Forelimb muscle (tissue), 1 donor: ENCODE measurements at regions not wholly inside any gene's neighbourhood (a gene's known extent, or its start where the extent isn't known, plus 50 kb on each side); places are given as distances from the start of the nearest gene placed in this dataset.

Experiments used
- DNase-seq: peaks from one replicate; pipeline ENCODE4 v3.0.0-alpha.2; 2013; ENCODE audit warnings: low read depth

DNA sequence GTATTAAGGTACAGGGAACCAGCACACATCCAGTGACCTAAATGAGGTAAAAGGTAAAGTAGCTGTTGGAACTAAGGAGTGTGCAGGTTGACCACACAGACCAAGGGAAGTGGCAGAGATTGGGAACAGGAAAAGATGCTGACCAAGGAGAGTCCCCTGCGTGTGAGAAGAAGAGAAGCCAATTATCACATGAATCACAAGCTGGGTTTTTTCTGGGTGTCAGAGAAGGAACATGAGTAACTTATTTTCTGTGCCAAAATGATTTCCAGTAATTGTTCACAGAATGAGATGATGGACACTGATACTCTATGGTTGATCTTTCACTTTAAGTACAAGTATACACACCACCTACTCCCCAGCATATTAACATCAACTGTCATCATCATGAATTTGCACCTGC is 130.7 kb upstream of the ACO1 start:
- DNase-seq: no peak

GRCh38 chr9:32255026-32255425 is 129.4 kb upstream of the ACO1 start:
- no peak for DNase-seq

GRCh38 chr9:32258482-32258881 is 126.0 kb upstream of the ACO1 start:
- no peak for DNase-seq

- no peak for DNase-seq
Measured at GRCh38 chr9:32260151-32260862, 124.1 kb upstream of the ACO1 start.

DNA sequence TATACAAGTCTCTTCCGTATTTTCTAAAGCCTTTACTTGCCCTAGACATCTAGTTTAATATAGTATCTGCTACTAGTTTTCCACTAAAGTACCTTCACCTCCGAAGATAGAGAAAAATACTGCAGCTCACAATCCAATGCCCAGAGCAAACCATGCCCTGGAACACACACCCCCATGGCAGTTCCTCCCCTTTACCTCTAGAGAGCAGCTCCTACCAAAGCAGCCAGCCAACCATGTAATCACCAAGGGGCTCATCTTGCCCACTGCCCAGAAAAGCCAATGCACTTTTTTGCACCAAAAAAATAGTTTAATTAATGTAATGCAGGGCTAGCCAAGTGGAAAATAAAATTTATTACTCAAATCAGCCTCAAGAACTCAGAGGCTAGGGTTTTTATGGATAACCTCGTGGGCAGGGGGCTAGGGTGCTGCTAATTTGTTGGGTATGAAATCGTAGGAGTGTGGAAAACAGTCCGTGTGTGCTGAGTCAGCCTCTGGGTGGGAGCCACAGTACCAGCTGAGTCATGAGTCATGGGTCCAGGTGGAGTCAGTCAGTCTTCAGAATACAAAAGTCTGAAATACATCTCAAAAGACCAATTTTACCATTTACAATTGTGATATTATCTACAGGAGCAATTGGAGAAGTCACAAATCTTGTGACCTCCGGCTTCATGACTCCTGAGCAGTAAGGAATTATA is 120.1 kb upstream of the ACO1 start:
- DNase-seq: no peak

DNA sequence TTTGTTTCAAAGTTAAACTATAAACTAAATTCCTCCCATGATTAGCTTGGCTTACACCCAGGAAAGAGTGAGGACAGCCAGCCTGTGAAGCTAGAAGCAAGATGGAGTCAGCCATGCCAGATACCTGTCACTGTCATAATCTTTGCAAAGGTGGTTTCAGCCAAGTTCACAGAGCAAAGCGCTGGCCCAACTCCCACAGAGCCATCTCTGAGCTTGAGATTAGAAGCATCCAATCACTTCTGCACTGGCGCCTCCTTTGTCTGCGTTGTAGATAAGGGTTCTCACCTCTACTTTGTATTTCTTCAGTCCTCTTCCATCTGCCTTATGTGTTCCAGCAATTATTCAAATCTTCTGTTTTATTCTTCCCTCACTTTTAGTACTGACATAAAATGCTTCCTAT is 119.4 kb upstream of the ACO1 start:
- DNase-seq: no peak

- no peak for DNase-seq
Measured at GRCh38 chr9:32278991-32279390, 105.5 kb upstream of the ACO1 start.

- DNase-seq: no peak
Measured at GRCh38 chr9:32289756-32290155, 94.7 kb upstream of the ACO1 start.

GRCh38 chr9:32291370-32291769 is 93.1 kb upstream of the ACO1 start:
- DNase-seq: no peak

DNA sequence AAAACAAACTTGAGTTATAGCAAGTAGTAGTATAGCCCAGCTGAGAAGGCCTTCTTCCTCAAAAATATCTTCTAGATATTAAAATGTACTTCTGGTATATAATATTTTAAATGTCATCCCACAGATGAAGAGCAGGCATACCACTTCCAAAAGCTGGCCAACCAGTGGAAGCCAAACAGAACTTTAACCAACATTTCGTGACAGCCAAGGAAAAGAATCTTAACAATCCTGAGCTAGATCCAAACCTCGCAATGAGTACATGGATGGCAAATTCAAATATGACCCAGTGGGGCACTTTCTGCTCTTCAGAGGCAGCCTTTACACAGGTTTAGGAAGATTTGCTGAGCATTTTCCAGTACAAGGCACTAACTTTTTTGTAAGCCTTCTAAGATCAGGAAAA is 91.8 kb upstream of the ACO1 start:
- no peak for DNase-seq

DNA sequence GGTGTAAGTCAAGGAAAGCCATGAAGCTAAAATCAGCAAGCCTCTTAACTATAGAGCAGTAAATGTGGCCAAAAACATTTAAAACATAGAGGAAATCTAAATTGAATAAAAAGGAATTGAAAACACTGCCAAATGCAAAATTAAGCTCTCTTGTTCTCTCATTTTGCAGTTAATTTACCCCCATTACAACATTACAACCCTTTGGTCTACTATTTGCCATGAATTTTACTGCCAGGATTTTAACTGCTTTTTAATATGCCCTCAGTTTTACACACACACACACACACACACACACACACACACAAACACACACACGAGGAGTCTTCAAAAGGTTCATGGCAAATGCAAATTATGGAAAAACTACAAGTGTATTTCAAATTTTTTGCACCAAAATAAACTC is 91.4 kb upstream of the ACO1 start:
- DNase-seq: no peak

DNA sequence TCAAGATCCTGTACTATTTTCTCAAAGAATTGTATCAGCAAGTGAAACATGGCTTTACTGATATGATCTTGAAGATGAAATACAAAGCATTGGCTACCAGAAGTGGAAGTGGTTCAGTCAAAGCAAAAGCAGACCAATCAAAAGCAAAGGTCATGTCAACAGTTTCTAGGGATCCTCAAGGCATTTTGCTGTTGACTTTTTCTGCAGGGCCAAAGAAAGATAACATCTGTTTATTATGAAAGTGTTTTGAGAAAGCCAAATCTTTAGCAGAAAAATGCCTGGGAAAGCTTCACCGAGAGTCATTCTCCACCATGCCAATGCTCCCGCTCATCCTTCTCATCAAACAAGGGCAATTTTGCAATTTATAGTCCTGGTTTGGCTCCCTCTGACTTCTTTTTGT is 90.3 kb upstream of the ACO1 start:
- no peak for DNase-seq

GRCh38 chr9:32300373-32300772 is 84.1 kb upstream of the ACO1 start:
- no peak for DNase-seq

DNA sequence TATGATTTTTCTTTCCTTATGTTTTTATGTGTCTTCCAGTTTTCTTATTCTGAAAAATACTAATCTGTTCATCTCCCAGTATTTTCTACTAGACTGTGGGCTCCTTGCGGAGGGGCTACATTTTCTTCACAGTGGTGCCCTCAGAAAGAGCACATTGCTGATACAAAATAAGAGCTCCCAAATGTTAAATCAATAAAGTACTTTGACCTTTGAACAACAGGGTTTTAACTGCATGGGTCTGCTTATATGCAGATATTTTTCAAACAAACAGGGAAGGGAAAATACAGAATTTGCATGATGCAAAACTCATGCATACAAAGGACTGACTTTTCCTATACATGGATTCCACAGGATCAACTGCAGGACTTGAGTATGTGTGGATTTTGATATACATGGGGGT is 79.9 kb upstream of the ACO1 start:
- DNase-seq: no peak

- no peak for DNase-seq
Measured at GRCh38 chr9:32306006-32306405, 78.4 kb upstream of the ACO1 start.

- DNase-seq: no peak
Measured at GRCh38 chr9:32319312-32319929, 65.0 kb upstream of the ACO1 start.

- DNase-seq: no peak
Measured at GRCh38 chr9:32322622-32323021, 61.8 kb upstream of the ACO1 start.

GRCh38 chr9:32326146-32326545 is 58.3 kb upstream of the ACO1 start:
- no peak for DNase-seq

DNA sequence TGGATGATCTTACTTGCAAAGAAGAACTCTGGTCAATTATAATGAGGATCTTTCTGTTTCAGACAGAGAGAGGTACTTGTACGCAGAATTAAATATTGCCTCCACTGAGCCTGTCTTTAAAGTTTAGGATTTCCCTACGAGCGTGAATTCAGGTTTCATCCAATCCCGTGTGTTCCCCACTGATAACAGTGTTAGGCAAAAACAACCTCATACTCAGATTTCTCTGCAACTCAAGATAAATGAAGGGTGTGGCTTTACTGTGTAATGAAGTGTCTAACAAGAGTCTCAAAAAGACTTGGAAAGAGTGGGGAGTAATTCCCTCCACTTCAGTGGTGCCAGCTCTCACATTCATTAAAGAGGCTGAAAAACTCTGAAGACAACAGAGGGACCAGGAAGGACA is 53.2 kb upstream of the ACO1 start:
- no peak for DNase-seq

GRCh38 chr9:32334112-32334511 is 50.3 kb upstream of the ACO1 start:
- no peak for DNase-seq
